ENCODE measurements at regions not wholly inside any gene's neighbourhood (a gene's known extent, or its start where the extent isn't known, plus 50 kb on each side); places are given as distances from the start of the nearest gene placed in this dataset.

- peaks cover 0 to 3% of the 10 kb centered on the region in 2 donors for H3K9me3 ChIP-seq (replicated peaks in 1 of 2; ENCODE audit: control insufficient read depth in 1 of 2, insufficient read depth in 1 of 2, low read length in 2 of 2)
- Mint-ChIP-seq H3K27me3 (ENCODE audit: low read depth in 3 of 3) (no peaks in the 10 kb centered on the region), H3K4me1 (peaks cover 6% of the 10 kb centered on the region), H3K36me3 (no peaks in the 10 kb centered on the region), H3K9me3 (peaks cover 0 to 8% (median 3%) of the 10 kb centered on the region in 7 donors), H3K4me3 (no peak overlapping the region), H3K27ac (no peak overlapping the region)
- H3K36me3 ChIP-seq (replicated peaks in 1 of 2; ENCODE audit: control insufficient read depth in 1 of 2, insufficient read depth in 2 of 2, low read length in 2 of 2) = no peaks in the 10 kb centered on the region
- no peaks in the 10 kb centered on the region for H3K27me3 ChIP-seq (ENCODE audit: control insufficient read depth in 2 of 2, insufficient read depth in 2 of 2, low read length in 2 of 2)
- 47% methylated on average over 3 of the region's 5 CpGs for WGBS (ENCODE audit: insufficient coverage)
- no peaks in the 10 kb centered on the region for H3K4me1 ChIP-seq (ENCODE audit: control insufficient read depth in 1 of 2, insufficient read depth in 2 of 2, low read length in 2 of 2)
- H2AFZ ChIP-seq (ENCODE audit: insufficient read depth, low read depth, low read length, poor library complexity, severe bottlenecking) = no peak overlapping the region
- intact Hi-C loops (cut with micrococcal nuclease) = no loop called here
- H3K79me2 ChIP-seq (ENCODE audit: insufficient read depth, low read length) = no peaks in the 10 kb centered on the region
- peak in 1 of 3 donors; percentile 16 for DNase-seq
- TF ChIP-seq CTCF (IDR thresholded peaks at IDR 0.05) = no peak
- no peak overlapping the region for H3K4me3 ChIP-seq (replicated peaks in 1 of 3; ENCODE audit: low read depth in 2 of 3, low read length in 3 of 3)
- H3K4me2 ChIP-seq (replicated peaks; ENCODE audit: extremely low read depth, low read length, poor library complexity, severe bottlenecking) = no peak overlapping the region
- H4K20me1 ChIP-seq (ENCODE audit: insufficient read depth, low read length) = no peaks in the 10 kb centered on the region
- no peak overlapping the region for H3K9ac ChIP-seq (ENCODE audit: insufficient read depth, low read length, poor library complexity, severe bottlenecking)
- no peak overlapping the region for H3K27ac ChIP-seq (ENCODE audit: low read depth in 1 of 2, low read length in 2 of 2)
Observed at GRCh38 chr3:30302027-30302426, 304.4 kb upstream of the TGFBR2 start.

DNA sequence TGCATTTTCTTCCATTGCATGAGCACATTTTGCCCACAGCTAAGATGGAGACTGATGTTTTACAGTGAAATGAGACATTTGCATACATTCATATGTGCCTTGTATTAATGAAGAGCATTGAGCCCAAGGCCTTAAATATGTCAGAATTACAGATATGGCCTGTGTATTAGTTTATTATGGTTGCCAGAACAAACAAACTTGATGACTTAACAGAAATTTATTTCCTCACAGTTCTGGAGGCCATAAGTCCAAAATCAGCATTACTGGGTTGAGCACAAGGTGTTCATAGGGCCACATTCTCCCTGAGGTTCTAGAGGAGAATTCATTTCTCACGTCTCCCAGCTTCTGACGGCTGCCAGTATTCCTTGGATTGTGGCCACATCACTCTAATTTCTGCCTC is 302.6 kb upstream of the TGFBR2 start:
- Mint-ChIP-seq H3K27ac (no peak overlapping the region), H3K36me3 (no peaks in the 10 kb centered on the region), H3K4me3 (no peak overlapping the region)

More for the DNA sequence above, 302.6 kb upstream of the TGFBR2 start:
- Histone ChIP-seq H2AFZ (ENCODE audit: insufficient read depth, low read depth, low read length, poor library complexity, severe bottlenecking) (no peak overlapping the region), H3K9ac (ENCODE audit: insufficient read depth, low read length, poor library complexity, severe bottlenecking) (no peak overlapping the region), H3K27ac (ENCODE audit: low read depth in 1 of 2, low read length in 2 of 2) (no peak overlapping the region), H3K79me2 (ENCODE audit: insufficient read depth, low read length) (no peaks in the 10 kb centered on the region), H3K9me3 (replicated peaks in 1 of 2; ENCODE audit: control insufficient read depth in 1 of 2, insufficient read depth in 1 of 2, low read length in 2 of 2) (peaks cover 0 to 3% of the 10 kb centered on the region in 2 donors), H3K4me1 (ENCODE audit: control insufficient read depth in 1 of 2, insufficient read depth in 2 of 2, low read length in 2 of 2) (no peaks in the 10 kb centered on the region), H3K36me3 (replicated peaks in 1 of 2; ENCODE audit: control insufficient read depth in 1 of 2, insufficient read depth in 2 of 2, low read length in 2 of 2) (no peaks in the 10 kb centered on the region), H3K4me3 (replicated peaks in 1 of 3; ENCODE audit: low read depth in 2 of 3, low read length in 3 of 3) (no peak overlapping the region), H3K27me3 (ENCODE audit: control insufficient read depth in 2 of 2, insufficient read depth in 2 of 2, low read length in 2 of 2) (no peaks in the 10 kb centered on the region), H3K4me2 (replicated peaks; ENCODE audit: extremely low read depth, low read length, poor library complexity, severe bottlenecking) (no peak overlapping the region), H4K20me1 (ENCODE audit: insufficient read depth, low read length) (no peaks in the 10 kb centered on the region)
- DNase-seq = no peak
- peaks cover 0 to 8% (median 3%) of the 10 kb centered on the region in 7 donors for H3K9me3 Mint-ChIP-seq
- no CpG with 5 or more reads among the region's 2 CpGs for WGBS (ENCODE audit: insufficient coverage)
- H3K27me3 Mint-ChIP-seq (ENCODE audit: low read depth in 3 of 3) = no peaks in the 10 kb centered on the region
- peaks cover 8% of the 10 kb centered on the region for H3K4me1 Mint-ChIP-seq
- TF ChIP-seq CTCF (IDR thresholded peaks at IDR 0.05) = no peak
- intact Hi-C loops (cut with micrococcal nuclease) = no loop called here

Data from CD14-positive monocyte (primary cell).